Mesodermal cell (in vitro differentiated cells): ENCODE measurements at regions not wholly inside any gene's neighbourhood (a gene's known extent, or its start where the extent isn't known, plus 50 kb on each side); places are given as distances from the start of the nearest gene placed in this dataset.

Source experiments
- H3K27ac ChIP-seq: 2 replicates; pipeline ENCODE4 v1.7.0; 2013; ENCODE audit warnings: mild to moderate bottlenecking, low read depth, low read length, moderate library complexity; ENCODE audit not compliant: severe bottlenecking
- H3K36me3 ChIP-seq: 2 replicates; pipeline ENCODE4 v1.7.1; 2013; ENCODE audit warnings: mild to moderate bottlenecking, low read length, moderate library complexity; ENCODE audit not compliant: control insufficient read depth, insufficient read depth
- H3K4me1 ChIP-seq: one replicate; pipeline ENCODE4 v1.7.1; 2013; ENCODE audit warnings: mild to moderate bottlenecking, low read length; ENCODE audit not compliant: insufficient read depth, control insufficient read depth, poor library complexity, severe bottlenecking
- H3K4me3 ChIP-seq: 2 replicates; pipeline ENCODE4 v1.7.0; 2013; ENCODE audit warnings: low read length, control low read depth, mild to moderate bottlenecking; ENCODE audit not compliant: insufficient read depth, poor library complexity, severe bottlenecking; ENCODE audit errors: extremely low read depth
- H3K9me3 ChIP-seq: 2 replicates; pipeline ENCODE4 v1.7.1; 2013; ENCODE audit warnings: mild to moderate bottlenecking, low read length, moderate library complexity; ENCODE audit not compliant: control insufficient read depth
- WGBS, 2 experiments: methylation state at CpG; one replicate each; pipeline ENCODE4 v1.1.5; 2013; ENCODE audit warnings: missing lambda C conversion rate in 2 of 2; ENCODE audit not compliant: insufficient coverage in 2 of 2; 5-methylcytosine and 5-hydroxymethylcytosine counted together

DNA sequence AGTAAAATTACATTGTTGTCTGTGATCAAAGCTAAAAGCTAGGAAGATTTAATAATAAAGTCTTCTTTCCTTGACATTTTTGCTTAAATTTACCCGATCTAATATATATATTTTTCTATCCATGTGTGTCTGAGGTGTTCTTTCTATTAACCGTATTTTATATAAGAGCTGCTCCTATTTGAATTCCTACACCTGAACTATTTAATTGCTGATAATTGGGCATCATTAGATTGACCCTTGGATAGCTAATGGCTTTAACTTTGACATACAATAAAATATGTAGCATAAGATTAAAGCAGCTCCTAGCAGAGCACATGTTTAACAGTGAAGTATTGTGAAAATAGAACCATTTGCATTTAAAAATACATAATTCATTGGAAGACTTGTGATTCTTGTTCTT is 792.7 kb downstream of the MAT2B start:
- WGBS, 2 experiments, result no CpG with 5 or more reads among the region's 2 CpGs
- Histone ChIP-seq H3K4me1 (peaks cover 3% of the 10 kb centered on the region), H3K9me3 (no peaks in the 10 kb centered on the region), H3K4me3 (no peak overlapping the region), H3K27ac (no peak overlapping the region), H3K36me3 (no peaks in the 10 kb centered on the region)

- Histone ChIP-seq H3K36me3 (no peaks in the 10 kb centered on the region), H3K4me1 (peaks cover 3% of the 10 kb centered on the region), H3K9me3 (no peaks in the 10 kb centered on the region), H3K27ac (no peak overlapping the region), H3K4me3 (no peak overlapping the region)
Measured at GRCh38 chr5:164300295-164300694, 794.9 kb downstream of the MAT2B start.

- Histone ChIP-seq H3K4me1 (peaks cover 3% of the 10 kb centered on the region), H3K9me3 (no peaks in the 10 kb centered on the region), H3K36me3 (no peaks in the 10 kb centered on the region), H3K4me3 (no peak overlapping the region), H3K27ac (no peak overlapping the region)
Measured at GRCh38 chr5:164301136-164301535, 795.7 kb downstream of the MAT2B start.

- Histone ChIP-seq H3K36me3 (no peaks in the 10 kb centered on the region), H3K4me3 (no peak overlapping the region), H3K9me3 (no peaks in the 10 kb centered on the region), H3K4me1 (peaks cover 6% of the 10 kb centered on the region), H3K27ac (no peak overlapping the region)
- WGBS, 2 experiments, result 100% methylated on average over 1 of the region's 3 CpGs; no CpG with 5 or more reads in 1 of the 2 experiments
Measured at GRCh38 chr5:164301708-164302107, 796.3 kb downstream of the MAT2B start.

DNA sequence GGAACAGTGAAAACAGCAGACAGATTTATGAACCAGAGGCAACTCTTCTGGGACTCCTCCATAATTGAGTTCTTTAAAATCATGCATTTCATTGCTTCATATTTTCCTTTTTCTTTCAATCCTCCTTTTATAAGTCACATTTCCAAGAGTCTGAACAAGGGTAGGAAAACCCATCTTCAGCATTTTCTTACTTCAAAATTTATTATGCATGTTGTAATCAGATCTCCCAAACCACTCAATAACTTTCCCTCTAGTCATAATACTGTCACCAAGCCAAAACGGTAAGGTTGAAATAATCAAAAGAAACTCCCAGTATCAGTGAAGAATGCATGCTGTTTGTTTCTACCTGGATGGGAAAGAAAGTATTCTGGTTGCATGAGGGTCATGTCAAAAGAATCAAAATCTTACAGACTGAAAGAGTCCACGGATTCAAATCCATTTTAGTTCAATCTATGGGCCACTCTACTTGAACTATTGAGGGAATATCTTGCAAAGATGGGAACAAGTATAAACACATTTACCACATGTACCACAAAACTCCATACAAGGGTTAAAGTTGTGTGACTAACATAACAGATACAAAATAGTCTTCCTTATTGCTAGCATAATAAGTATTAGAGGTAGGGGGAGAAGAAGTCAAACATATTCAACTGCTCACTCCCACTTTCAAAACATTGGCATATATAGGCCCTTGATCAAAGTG is 797.3 kb downstream of the MAT2B start:
- Histone ChIP-seq H3K4me1 (peaks cover 5% of the 10 kb centered on the region), H3K4me3 (no peak overlapping the region), H3K36me3 (no peaks in the 10 kb centered on the region), H3K27ac (no peak overlapping the region), H3K9me3 (no peaks in the 10 kb centered on the region)
- WGBS, 2 experiments, result no CpG with 5 or more reads among the region's 2 CpGs

- H3K27ac ChIP-seq, result no peak overlapping the region
- H3K4me1 ChIP-seq, result peaks cover 5% of the 10 kb centered on the region
- no peaks in the 10 kb centered on the region for H3K36me3 ChIP-seq
- no peaks in the 10 kb centered on the region for H3K9me3 ChIP-seq
- 88 to 100% methylated on average over 1 of the region's 2 CpGs for WGBS, 2 experiments
- no peak overlapping the region for H3K4me3 ChIP-seq
Measured at GRCh38 chr5:164303646-164304215, 798.3 kb downstream of the MAT2B start.

- Histone ChIP-seq H3K4me1 (peaks cover 5% of the 10 kb centered on the region), H3K36me3 (no peaks in the 10 kb centered on the region), H3K9me3 (no peaks in the 10 kb centered on the region), H3K4me3 (no peak overlapping the region), H3K27ac (no peak overlapping the region)
- WGBS, 2 experiments, result 100% methylated on average over 2 of the region's 3 CpGs; no CpG with 5 or more reads in 1 of the 2 experiments
Measured at GRCh38 chr5:164306662-164307061, 801.2 kb downstream of the MAT2B start.

GRCh38 chr5:164312801-164313200 is 807.4 kb downstream of the MAT2B start:
- no peaks in the 10 kb centered on the region for H3K9me3 ChIP-seq
- H3K4me1 ChIP-seq, result no peaks in the 10 kb centered on the region
- H3K4me3 ChIP-seq, result no peak overlapping the region
- no peak overlapping the region for H3K27ac ChIP-seq
- no peaks in the 10 kb centered on the region for H3K36me3 ChIP-seq
- WGBS, 2 experiments, result 93% methylated on average over 3 of the region's 5 CpGs; no CpG with 5 or more reads in 1 of the 2 experiments

- Histone ChIP-seq H3K4me1 (no peaks in the 10 kb centered on the region), H3K27ac (no peak overlapping the region)
Measured at GRCh38 chr5:164317676-164318075, 812.3 kb downstream of the MAT2B start.

GRCh38 chr5:164319161-164319560 is 813.7 kb downstream of the MAT2B start:
- no peaks in the 10 kb centered on the region for H3K36me3 ChIP-seq
- H3K4me3 ChIP-seq, result no peak overlapping the region
- no peaks in the 10 kb centered on the region for H3K4me1 ChIP-seq
- WGBS, 2 experiments, result 75 to 83% methylated on average over 2 of the region's 3 CpGs
- no peaks in the 10 kb centered on the region for H3K9me3 ChIP-seq
- no peak overlapping the region for H3K27ac ChIP-seq

More at GRCh38 chr5:164317676-164318075, 812.3 kb downstream of the MAT2B start:
- Histone ChIP-seq H3K4me3 (no peak overlapping the region), H3K36me3 (no peaks in the 10 kb centered on the region), H3K9me3 (no peaks in the 10 kb centered on the region)
- WGBS, 2 experiments, result no CpG with 5 or more reads among the region's 1 CpG

DNA sequence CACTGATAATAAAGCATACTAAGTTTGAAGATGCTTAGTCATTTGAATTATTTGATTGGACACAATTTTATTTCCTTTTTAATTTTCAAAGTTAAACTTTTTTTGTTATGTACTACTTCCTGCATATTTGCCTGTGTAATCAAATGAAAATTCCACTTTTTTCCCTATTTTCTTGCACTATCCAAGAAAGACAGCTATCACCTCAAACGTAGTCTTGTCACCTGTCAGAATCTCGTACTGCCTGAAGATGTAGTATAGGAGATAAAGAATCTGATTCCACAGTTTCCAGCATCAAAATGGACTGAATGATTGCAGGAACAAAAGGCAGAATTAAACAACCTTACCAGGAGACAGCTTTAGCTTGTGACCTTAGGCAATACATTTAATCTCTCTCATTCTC is 818.8 kb downstream of the MAT2B start:
- Histone ChIP-seq H3K4me3 (no peak overlapping the region), H3K9me3 (peaks cover 14% of the 10 kb centered on the region), H3K36me3 (no peaks in the 10 kb centered on the region), H3K4me1 (no peaks in the 10 kb centered on the region), H3K27ac (no peak overlapping the region)
- WGBS, 2 experiments, result no CpG with 5 or more reads among the region's 2 CpGs
